GM11168 (cell line): ENCODE measurements at regions not wholly inside any gene's neighbourhood (a gene's known extent, or its start where the extent isn't known, plus 50 kb on each side); places are given as distances from the start of the nearest gene placed in this dataset.

Experiments
- in situ Hi-C: fragments of 300-500 bp; cut with MboI; formaldehyde crosslinking; loops from one replicate; pipeline ENCODE4 v1.12.0; 2022; ENCODE audit warnings: low sequenced_read_pairs; ENCODE audit not compliant: unreplicated experiment

DNA sequence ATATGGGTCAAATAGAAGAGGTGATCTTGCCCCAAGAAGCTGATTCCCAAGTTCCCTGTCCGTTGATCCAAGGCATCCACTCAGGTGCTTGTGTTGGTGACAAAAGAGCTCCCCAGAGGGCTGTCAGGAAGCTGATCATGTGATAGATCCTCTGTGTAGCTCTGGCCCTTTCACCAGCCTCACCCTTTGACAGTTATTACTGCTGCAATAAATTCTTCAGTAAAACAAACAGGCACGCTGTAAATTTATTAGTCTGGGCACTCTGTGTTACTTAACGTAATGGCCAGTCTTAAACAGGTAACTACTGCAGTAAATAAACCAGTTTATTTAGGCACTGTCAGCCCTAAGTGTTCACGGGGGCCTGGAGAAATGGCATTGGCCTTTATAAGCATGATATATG lies 473.9 kb downstream of the BCL11B start:
- in situ Hi-C loops, result no loop called here

DNA sequence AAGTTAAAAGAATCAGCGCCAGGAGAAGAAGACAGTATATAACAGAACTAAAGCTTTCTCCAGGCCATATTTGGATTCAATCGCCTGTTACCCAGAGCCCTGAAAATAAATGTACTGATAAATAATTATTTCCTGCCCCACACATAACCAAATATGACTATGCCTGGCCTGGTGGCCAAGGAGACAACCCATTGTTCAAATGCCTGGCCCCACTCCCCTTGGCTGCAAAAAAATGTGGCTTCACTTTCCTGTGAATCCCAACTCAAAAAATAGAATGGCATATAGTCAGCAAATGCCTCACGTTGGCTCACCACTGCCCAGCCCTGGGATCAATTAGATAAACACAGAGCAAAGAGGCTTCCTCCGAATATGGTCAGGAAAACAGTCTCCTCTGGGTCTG lies 472.1 kb downstream of the BCL11B start:
- in situ Hi-C loops, result no loop called here

GRCh38 chr14:98802044-98802443 lies 470.0 kb downstream of the BCL11B start:
- in situ Hi-C loops, result no loop called here

- in situ Hi-C loops, result no loop called here
Measured at GRCh38 chr14:98803196-98803595, 468.8 kb downstream of the BCL11B start.

DNA sequence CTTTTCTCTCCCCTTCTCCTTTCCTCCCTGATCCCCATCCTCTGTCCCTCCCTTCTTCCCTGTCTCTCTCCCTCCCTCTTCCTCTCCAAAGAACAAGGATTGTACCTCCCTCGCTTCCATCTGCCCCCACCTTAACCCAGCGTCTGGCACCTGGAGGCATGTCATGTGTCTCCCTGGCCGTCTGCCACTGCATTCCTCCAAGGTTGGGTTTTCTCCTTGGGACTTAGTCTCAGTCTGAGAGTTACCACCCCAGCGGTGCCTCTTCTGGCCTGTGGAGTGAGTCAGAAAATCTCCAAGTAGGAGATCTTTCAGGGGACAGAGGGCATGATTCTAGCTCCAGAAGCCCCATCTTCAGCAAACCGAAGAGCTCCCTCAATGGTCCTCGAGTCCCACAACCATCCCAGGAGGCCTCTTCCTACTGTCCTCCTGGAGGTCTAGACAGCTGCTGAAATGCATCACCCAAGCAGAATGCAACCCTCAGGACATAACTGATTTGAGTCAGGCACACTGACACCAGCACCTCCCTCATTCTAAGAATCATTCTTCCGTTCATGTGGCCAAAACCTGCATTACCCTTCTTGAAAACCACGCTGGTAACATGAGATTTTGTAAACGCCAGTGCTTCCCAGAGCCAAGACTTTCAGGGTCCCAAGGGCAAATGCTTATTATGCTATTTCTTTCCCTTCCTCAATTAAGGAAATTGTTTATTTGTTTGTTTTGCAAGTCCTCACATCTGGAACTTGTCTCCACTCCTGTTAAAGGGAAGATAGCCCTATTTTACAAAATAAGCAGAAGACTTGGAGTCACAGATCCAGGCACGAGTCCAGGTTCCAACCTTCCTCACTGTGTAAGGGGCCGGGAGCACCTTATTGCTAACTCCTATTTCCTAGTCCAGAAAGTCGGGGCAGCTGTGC lies 463.2 kb downstream of the BCL11B start:
- in situ Hi-C loops, result no loop called here

DNA sequence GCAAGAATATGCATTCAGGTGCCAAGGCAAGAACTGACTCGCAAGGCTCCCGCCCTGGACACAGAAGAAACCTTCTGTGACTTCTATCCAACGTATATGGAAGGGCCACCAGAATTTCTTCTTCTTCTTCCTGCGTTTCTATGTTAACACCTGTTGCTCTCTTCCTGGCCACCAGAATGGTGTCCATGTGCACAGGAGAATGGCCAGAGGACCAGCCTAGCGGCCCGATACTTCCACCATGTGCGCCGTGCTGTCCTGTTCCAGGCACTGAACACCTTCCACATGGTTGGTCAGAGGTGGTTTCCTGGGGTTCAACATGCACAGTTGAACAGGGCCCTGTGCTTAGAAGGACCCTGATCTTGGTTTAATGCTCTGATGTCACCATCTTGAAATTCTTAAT lies 455.8 kb downstream of the BCL11B start:
- in situ Hi-C loops, result no loop called here

- in situ Hi-C loops, result no loop called here
Measured at GRCh38 chr14:98816720-98817119, 455.3 kb downstream of the BCL11B start.

- in situ Hi-C loops, result no loop called here
Measured at GRCh38 chr14:98819132-98819866, 452.7 kb downstream of the BCL11B start.

GRCh38 chr14:98819867-98820206 lies 452.2 kb downstream of the BCL11B start:
- in situ Hi-C loops, result no loop called here

DNA sequence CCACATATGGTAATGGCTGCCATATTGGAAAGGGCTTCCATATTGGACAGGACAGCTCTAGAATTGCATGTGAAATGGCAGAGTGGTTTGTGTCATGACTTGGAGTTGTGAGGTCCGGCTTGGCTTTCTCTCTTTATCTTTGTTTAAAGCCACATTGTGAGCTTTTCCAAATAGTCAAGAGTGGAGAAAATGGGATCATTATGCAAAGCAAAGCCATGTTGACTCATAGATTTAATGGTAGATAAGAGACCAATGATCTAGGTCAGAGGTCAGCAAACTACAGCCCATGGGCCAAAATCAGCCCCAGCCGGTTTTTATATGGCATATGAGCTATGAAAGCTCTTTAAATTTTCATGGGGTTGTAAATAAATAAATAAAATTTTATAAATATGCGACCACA lies 449.1 kb downstream of the BCL11B start:
- in situ Hi-C loops, result no loop called here

DNA sequence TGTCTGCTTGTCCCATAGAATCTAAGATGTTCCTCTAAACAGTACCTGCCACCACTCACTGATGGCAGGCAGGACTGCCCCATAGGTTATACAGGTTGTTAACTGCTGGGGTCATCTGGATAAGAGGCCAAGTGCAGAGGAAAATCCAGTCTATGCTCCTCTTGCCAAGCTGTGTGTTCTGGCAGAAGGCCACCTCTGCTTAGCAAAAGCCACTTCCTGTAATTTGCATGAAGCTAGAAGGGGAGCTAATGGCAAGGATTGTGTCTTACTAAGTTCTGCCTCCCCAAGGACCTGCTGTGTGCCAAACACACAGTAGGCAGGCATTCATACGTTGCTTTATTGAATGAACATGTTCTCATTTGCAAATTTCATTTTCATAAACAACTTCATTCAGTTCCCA lies 445.4 kb downstream of the BCL11B start:
- in situ Hi-C loops, result no loop called here

DNA sequence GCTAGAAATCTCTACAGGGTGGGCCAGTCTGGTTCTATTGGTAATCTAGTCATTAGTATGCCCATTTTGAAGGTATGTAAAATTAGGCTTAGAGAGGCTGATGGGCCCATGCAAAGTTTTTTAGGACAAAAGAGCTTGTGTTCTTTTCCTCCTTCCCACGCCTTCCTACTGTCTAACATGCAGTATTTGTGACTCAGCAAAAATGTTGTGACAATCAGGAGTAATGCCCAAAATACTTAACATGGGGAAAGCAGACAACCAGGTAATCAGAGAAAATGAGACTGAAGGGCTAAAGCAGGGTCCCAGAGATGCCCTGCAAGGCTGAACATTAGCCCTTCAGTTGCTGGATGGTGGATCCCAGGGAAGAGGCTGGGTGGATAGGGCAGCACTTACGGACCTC lies 437.9 kb downstream of the BCL11B start:
- in situ Hi-C loops, result no loop called here

GRCh38 chr14:98835051-98835824 lies 436.8 kb downstream of the BCL11B start:
- in situ Hi-C loops, result no loop called here

GRCh38 chr14:98835825-98836100 lies 436.2 kb downstream of the BCL11B start:
- in situ Hi-C loops, result no loop called here

- in situ Hi-C loops, result no loop called here
Measured at GRCh38 chr14:98840091-98840490, 431.9 kb downstream of the BCL11B start.

GRCh38 chr14:98840511-98840910 lies 431.5 kb downstream of the BCL11B start:
- in situ Hi-C loops, result no loop called here

- in situ Hi-C loops, result no loop called here
Measured at GRCh38 chr14:98844456-98844855, 427.5 kb downstream of the BCL11B start.

- in situ Hi-C loops, result no loop called here
Measured at GRCh38 chr14:98847521-98848468, 424.2 kb downstream of the BCL11B start.

DNA sequence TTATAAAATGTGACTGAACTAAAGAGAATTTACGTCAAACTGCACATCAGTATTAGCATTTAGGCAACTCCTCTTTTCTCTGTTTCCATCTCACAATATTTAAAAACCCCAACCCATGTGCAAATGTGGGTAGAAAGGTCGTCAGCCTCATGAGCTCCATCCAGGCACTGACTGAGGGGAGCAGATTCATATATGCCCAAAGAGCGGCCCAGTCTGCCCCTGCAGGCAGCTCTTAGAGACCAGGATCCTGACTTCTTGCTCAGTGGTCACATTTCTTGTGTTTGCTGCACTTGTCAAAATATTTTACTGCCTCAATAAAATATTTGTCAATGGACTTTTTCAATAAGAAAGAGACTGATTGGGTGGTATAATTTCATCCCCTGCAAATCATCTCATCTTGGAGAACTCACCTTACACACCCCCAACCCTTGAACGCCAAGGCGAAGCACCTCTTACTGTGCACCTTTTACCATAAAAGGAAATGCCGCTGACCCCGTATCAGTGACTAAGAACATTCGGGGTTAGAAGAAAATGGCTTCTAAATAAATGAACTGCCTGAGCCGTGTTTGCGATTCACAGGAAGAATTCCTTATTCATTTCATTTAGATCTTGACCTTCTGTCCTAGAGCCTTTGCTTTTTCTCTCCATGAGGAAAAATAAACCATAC lies 418.8 kb downstream of the BCL11B start:
- in situ Hi-C loops, result no loop called here
